ENCODE measurements at regions not wholly inside any gene's neighbourhood (a gene's known extent, or its start where the extent isn't known, plus 50 kb on each side); places are given as distances from the start of the nearest gene placed in this dataset.
A peak's percentile ranks its signal among the peaks of the same experiment; 100 is the strongest.

- ATAC-seq (no peak), DNase-seq (no peak)
- WGBS (ENCODE audit: insufficient coverage, low coverage, low lambda C conversion rate, missing lambda C conversion rate): 33% methylated on average over 1 of the region's 15 CpGs
- Histone ChIP-seq H3K4me3 (no peak overlapping the region), H3K9me3 (no peaks in the 10 kb centered on the region), H3K27ac (no peak overlapping the region), H3K36me3 (no peaks in the 10 kb centered on the region), H3K4me1 (peaks cover 0 to 4% (median 0%) of the 10 kb centered on the region in 4 donors), H3K27me3 (no peaks in the 10 kb centered on the region)
- intact Hi-C loops (cut with DNase I): loop anchor here (5.0 kb wide), 1 partner anchor 125 kb away; no protein-coding TSS in a partner anchor
- TF ChIP-seq CTCF (IDR thresholded peaks at IDR 0.05): no peak
- TF ChIP-seq POLR2A (IDR thresholded peaks at IDR 0.05): no peak
Observed at GRCh38 chr5:149441986-149442385, 62.9 kb upstream of the IL17B start.

GRCh38 chr5:149441194-149441753, 62.2 kb upstream of the IL17B start:
- intact Hi-C loops (cut with DNase I): loop anchor here (5.0 kb wide), 1 partner anchor 126 kb away; no protein-coding TSS in a partner anchor

GRCh38 chr5:149439899-149440542, 60.9 kb upstream of the IL17B start:
- DNase-seq: no peak
- 46% methylated on average over 6 of the region's 8 CpGs for WGBS (ENCODE audit: insufficient coverage, low coverage, low lambda C conversion rate, missing lambda C conversion rate)
- H3K9me3 ChIP-seq: no peaks in the 10 kb centered on the region
- no peak overlapping the region for H3K4me3 ChIP-seq
- no peak overlapping the region for H3K27ac ChIP-seq
- H3K36me3 ChIP-seq: no peaks in the 10 kb centered on the region
- ATAC-seq: peak in 1 of 4 donors; percentile 16
- no peaks in the 10 kb centered on the region for H3K27me3 ChIP-seq
- TF ChIP-seq POLR2A (IDR thresholded peaks at IDR 0.05) (no peak), CTCF (IDR thresholded peaks at IDR 0.05) (peak in 1 of 4 donors; percentile 8)
- H3K4me1 ChIP-seq: peaks cover 0 to 4% (median 0%) of the 10 kb centered on the region in 4 donors
- intact Hi-C loops (cut with DNase I): loop anchor here (5.0 kb wide), 1 partner anchor 127 kb away; no protein-coding TSS in a partner anchor

More at GRCh38 chr5:149441194-149441753, 62.2 kb upstream of the IL17B start:
- WGBS (ENCODE audit: insufficient coverage, low coverage, low lambda C conversion rate, missing lambda C conversion rate): 84% methylated on average over 8 of the region's 14 CpGs
- H3K4me3 ChIP-seq: no peak overlapping the region
- H3K4me1 ChIP-seq: peaks cover 0 to 4% (median 0%) of the 10 kb centered on the region in 4 donors
- no peak overlapping the region for H3K27ac ChIP-seq
- no peaks in the 10 kb centered on the region for H3K9me3 ChIP-seq
- ATAC-seq: no peak
- no peak for TF ChIP-seq CTCF (IDR thresholded peaks at IDR 0.05)
- TF ChIP-seq POLR2A (IDR thresholded peaks at IDR 0.05): no peak
- no peaks in the 10 kb centered on the region for H3K36me3 ChIP-seq
- DNase-seq: no peak
- H3K27me3 ChIP-seq: no peaks in the 10 kb centered on the region

- WGBS (ENCODE audit: insufficient coverage, low coverage, low lambda C conversion rate, missing lambda C conversion rate): 63% methylated on average over 1 of the region's 1 CpG
- Histone ChIP-seq H3K36me3 (no peaks in the 10 kb centered on the region), H3K4me1 (peaks cover 0 to 4% (median 0%) of the 10 kb centered on the region in 4 donors), H3K27ac (no peak overlapping the region), H3K27me3 (no peaks in the 10 kb centered on the region), H3K4me3 (no peak overlapping the region), H3K9me3 (no peaks in the 10 kb centered on the region)
- no peak for ATAC-seq
- no peak for DNase-seq
- intact Hi-C loops (cut with DNase I): no loop called here
- TF ChIP-seq CTCF (IDR thresholded peaks at IDR 0.05): no peak
- no peak for TF ChIP-seq POLR2A (IDR thresholded peaks at IDR 0.05)
Observed at GRCh38 chr5:149438711-149439132, 59.6 kb upstream of the IL17B start.
